Prostate gland (tissue), 2 donors: ENCODE measurements at regions not wholly inside any gene's neighbourhood (a gene's known extent, or its start where the extent isn't known, plus 50 kb on each side); places are given as distances from the start of the nearest gene placed in this dataset.

ENCODE experiments used
- DNase-seq: peaks from one replicate; pipeline ENCODE4 v3.0.0-alpha.2; 2019; ENCODE audit warnings: low spot score
- H3K27ac ChIP-seq, 2 donors: fragments of 200-600 bp; sonication (generic); 2 replicates each; pipeline ENCODE4 v1.5.1; 2017 to 2019
- H3K27me3 ChIP-seq: fragments of 200-600 bp; sonication (generic); replicated peaks from 2 replicates; pipeline ENCODE4 v1.5.1; 2019; ENCODE audit not compliant: insufficient read depth
- H3K36me3 ChIP-seq, 2 donors: fragments of 200-600 bp; sonication (generic); 1 replicate in 1 of 2; 2 replicates in 1 of 2; pipeline versions ENCODE4 v1.5.1 to v1.8.1; 2017 to 2019
- H3K4me1 ChIP-seq: fragments of 200-600 bp; sonication (generic); replicated peaks from 2 replicates; pipeline ENCODE4 v1.5.1; 2019
- H3K4me3 ChIP-seq, 2 donors: fragments of 200-600 bp; sonication (generic); 2 replicates each; pipeline ENCODE4 v1.5.1; 2017 to 2019
- H3K9me3 ChIP-seq: fragments of 200-600 bp; sonication (generic); 2 replicates; pipeline ENCODE4 v1.5.1; 2017
- CTCF ChIP-seq, 4 experiments: fragments of 200-600 bp in 2 of 4; fragments of 450-650 bp in 2 of 4; sonication (generic) in 2 of 4; IDR thresholded peaks; 1 replicate in 3 of 4; 2 replicates in 1 of 4; pipeline ENCODE4 v1.5.1; 2016 to 2019; ENCODE audit warnings: antibody characterized with exemption in 4 of 4, mild to moderate bottlenecking in 2 of 4, moderate library complexity in 2 of 4
- POLR2A ChIP-seq: fragments of 450-650 bp; IDR thresholded peaks from one replicate; pipeline ENCODE4 v1.6.1; 2016; ENCODE audit warnings: antibody characterized with exemption, mild to moderate bottlenecking
- POLR2AphosphoS5 ChIP-seq: sonication (generic); formaldehyde crosslinking; IDR thresholded peaks from one replicate; pipeline ENCODE4 v1.6.1; 2017; ENCODE audit warnings: antibody characterized with exemption
- WGBS: methylation state at CpG from one replicate; pipeline ENCODE4 v1.1.5; 2018; 5-methylcytosine and 5-hydroxymethylcytosine counted together
- intact Hi-C: fragments of 100-400 bp; cut with DNase I; formaldehyde crosslinking; loops from one replicate; pipeline ENCODE4 v1.14.2; 2022

- H3K36me3 ChIP-seq: no peaks in the 10 kb centered on the region
- intact Hi-C loops: no loop called here
- H3K9me3 ChIP-seq: no peaks in the 10 kb centered on the region
- H3K4me1 ChIP-seq: no peaks in the 10 kb centered on the region
- WGBS: 79% methylated on average over 1 of the region's 1 CpG
- H3K4me3 ChIP-seq: no peak overlapping the region
- H3K27me3 ChIP-seq: no peaks in the 10 kb centered on the region
- no peak for TF ChIP-seq POLR2AphosphoS5
- TF ChIP-seq POLR2A: no peak
- no peak for TF ChIP-seq CTCF (IDR thresholded peaks at IDR 0.05)
- H3K27ac ChIP-seq: no peak overlapping the region
- no peak for DNase-seq
Measured at GRCh38 chr5:130963798-130964197, 201.3 kb downstream of the HINT1 start.

- no peak for TF ChIP-seq POLR2A
- TF ChIP-seq CTCF (IDR thresholded peaks at IDR 0.05): no peak
- TF ChIP-seq POLR2AphosphoS5: no peak
- Histone ChIP-seq H3K4me3 (no peak overlapping the region), H3K9me3 (no peaks in the 10 kb centered on the region), H3K36me3 (no peaks in the 10 kb centered on the region), H3K4me1 (no peaks in the 10 kb centered on the region), H3K27ac (no peak overlapping the region), H3K27me3 (no peaks in the 10 kb centered on the region)
- intact Hi-C loops: no loop called here
- no peak for DNase-seq
- WGBS: 88% methylated on average over 1 of the region's 1 CpG
Measured at GRCh38 chr5:130957151-130957550, 207.9 kb downstream of the HINT1 start.

GRCh38 chr5:130955041-130955440 is 210.0 kb downstream of the HINT1 start:
- H3K4me1 ChIP-seq: no peaks in the 10 kb centered on the region
- TF ChIP-seq POLR2A (no peak), POLR2AphosphoS5 (no peak), CTCF (IDR thresholded peaks at IDR 0.05) (no peak)
- H3K27ac ChIP-seq: no peak overlapping the region
- DNase-seq: no peak
- no peak overlapping the region for H3K4me3 ChIP-seq
- intact Hi-C loops: no loop called here
- no peaks in the 10 kb centered on the region for H3K36me3 ChIP-seq
- no peaks in the 10 kb centered on the region for H3K9me3 ChIP-seq
- no peaks in the 10 kb centered on the region for H3K27me3 ChIP-seq

GRCh38 chr5:130954336-130954735 is 210.7 kb downstream of the HINT1 start:
- no peaks in the 10 kb centered on the region for H3K36me3 ChIP-seq
- H3K4me3 ChIP-seq: no peak overlapping the region
- no peak overlapping the region for H3K27ac ChIP-seq
- no peaks in the 10 kb centered on the region for H3K9me3 ChIP-seq
- H3K4me1 ChIP-seq: no peaks in the 10 kb centered on the region
- WGBS: 58% methylated on average over 1 of the region's 1 CpG
- intact Hi-C loops: no loop called here
- DNase-seq: no peak
- H3K27me3 ChIP-seq: no peaks in the 10 kb centered on the region
- TF ChIP-seq POLR2A: no peak
- TF ChIP-seq CTCF (IDR thresholded peaks at IDR 0.05): no peak
- TF ChIP-seq POLR2AphosphoS5: no peak

- intact Hi-C loops: no loop called here
- DNase-seq: no peak
- no peaks in the 10 kb centered on the region for H3K9me3 ChIP-seq
- H3K36me3 ChIP-seq: no peaks in the 10 kb centered on the region
- TF ChIP-seq CTCF (IDR thresholded peaks at IDR 0.05) (no peak), POLR2A (no peak), POLR2AphosphoS5 (no peak)
- no peaks in the 10 kb centered on the region for H3K4me1 ChIP-seq
- 81% methylated on average over 3 of the region's 3 CpGs for WGBS
- H3K27ac ChIP-seq: no peak overlapping the region
- H3K27me3 ChIP-seq: no peaks in the 10 kb centered on the region
- H3K4me3 ChIP-seq: no peak overlapping the region
Measured at GRCh38 chr5:130939059-130939458, 226.0 kb downstream of the HINT1 start.
